CD14-positive monocyte (primary cell): ENCODE measurements at regions not wholly inside any gene's neighbourhood (a gene's known extent, or its start where the extent isn't known, plus 50 kb on each side); places are given as distances from the start of the nearest gene placed in this dataset.

Experiments
- DNase-seq, 3 donors: peaks; one replicate each; pipeline ENCODE4 v3.0.0-alpha.2; 2011 to 2022
- H2AFZ ChIP-seq: 2 replicates; pipeline ENCODE4 v1.6.0; 2012; ENCODE audit warnings: mild to moderate bottlenecking, low read depth, low read length, inconsistent platforms; ENCODE audit not compliant: insufficient read depth, poor library complexity, severe bottlenecking
- H3K27ac ChIP-seq, 2 donors: 1 replicate in 1 of 2; 2 replicates in 1 of 2; pipeline ENCODE4 v1.5.1; 2012 to 2013; ENCODE audit warnings: low read length in 2 of 2, control low read depth in 1 of 2, inconsistent platforms in 1 of 2, low read depth in 1 of 2, mild to moderate bottlenecking in 1 of 2
- H3K27me3 ChIP-seq, 2 donors: one replicate each; pipeline versions ENCODE4 v1.6.0 to v1.6.1; 2011 to 2013; ENCODE audit warnings: low read length in 2 of 2; ENCODE audit not compliant: control insufficient read depth in 2 of 2, insufficient read depth in 2 of 2
- H3K36me3 ChIP-seq, 2 donors: replicated peaks in 1 of 2; 1 replicate in 1 of 2; 2 replicates in 1 of 2; pipeline versions ENCODE4 v1.5.1 to v1.6.1; 2012 to 2013; ENCODE audit warnings: low read length in 2 of 2, control low read depth in 1 of 2, inconsistent platforms in 1 of 2, mild to moderate bottlenecking in 1 of 2; ENCODE audit not compliant: insufficient read depth in 2 of 2, control insufficient read depth in 1 of 2
- H3K4me1 ChIP-seq, 2 donors: 1 replicate in 1 of 2; 2 replicates in 1 of 2; pipeline versions ENCODE4 v1.5.1 to v1.6.1; 2012 to 2013; ENCODE audit warnings: low read length in 2 of 2, control low read depth in 1 of 2, inconsistent platforms in 1 of 2, mild to moderate bottlenecking in 1 of 2, moderate library complexity in 1 of 2; ENCODE audit not compliant: insufficient read depth in 2 of 2, control insufficient read depth in 1 of 2
- H3K4me2 ChIP-seq: replicated peaks from 2 replicates; pipeline ENCODE3; 2012; ENCODE audit warnings: low read length, moderate library complexity, mild to moderate bottlenecking; ENCODE audit not compliant: poor library complexity, severe bottlenecking; ENCODE audit errors: extremely low read depth
- H3K4me3 ChIP-seq, 3 experiments: fragments of 200-600 bp in 1 of 3; sonication (generic) in 1 of 3; replicated peaks in 1 of 3; 1 replicate in 2 of 3; 2 replicates in 1 of 3; pipeline ENCODE4 v1.5.1; 2011 to 2013; ENCODE audit warnings: low read length in 3 of 3, mild to moderate bottlenecking in 3 of 3, control low read depth in 2 of 3, low read depth in 2 of 3, inconsistent platforms in 1 of 3, moderate library complexity in 1 of 3
- H3K79me2 ChIP-seq: 2 replicates; pipeline ENCODE4 v1.6.0; 2012; ENCODE audit warnings: mild to moderate bottlenecking, control low read depth, inconsistent platforms, low read length, moderate library complexity; ENCODE audit not compliant: insufficient read depth
- H3K9ac ChIP-seq: 2 replicates; pipeline ENCODE4 v1.6.0; 2017; ENCODE audit warnings: low read length, mild to moderate bottlenecking; ENCODE audit not compliant: insufficient read depth, poor library complexity, severe bottlenecking
- H3K9me3 ChIP-seq, 2 donors: replicated peaks in 1 of 2; 1 replicate in 1 of 2; 2 replicates in 1 of 2; pipeline versions ENCODE4 v1.5.1 to v1.6.1; 2012 to 2013; ENCODE audit warnings: low read length in 2 of 2, control low read depth in 1 of 2; ENCODE audit not compliant: control insufficient read depth in 1 of 2, insufficient read depth in 1 of 2
- H4K20me1 ChIP-seq: 2 replicates; pipeline ENCODE4 v1.6.0; 2012; ENCODE audit warnings: mild to moderate bottlenecking, low read length, control low read depth, moderate library complexity; ENCODE audit not compliant: insufficient read depth
- H3K27ac Mint-ChIP-seq, 7 donors: one replicate each; pipeline ENCODE4 v1.8.0; 2020; ENCODE audit warnings: mild to moderate bottlenecking in 7 of 7, mixed read lengths in 7 of 7, moderate library complexity in 6 of 7, inconsistent platforms in 2 of 7
- H3K27me3 Mint-ChIP-seq, 3 donors: one replicate each; pipeline ENCODE4 v1.8.0; 2021 to 2022; ENCODE audit warnings: low read depth in 3 of 3, mild to moderate bottlenecking in 3 of 3, mixed read lengths in 3 of 3, moderate library complexity in 3 of 3, inconsistent platforms in 1 of 3
- H3K36me3 Mint-ChIP-seq, 2 donors: one replicate each; pipeline ENCODE4 v1.8.0; 2020; ENCODE audit warnings: mixed read lengths in 2 of 2, inconsistent platforms in 1 of 2, mild to moderate bottlenecking in 1 of 2
- H3K4me1 Mint-ChIP-seq: one replicate; pipeline ENCODE4 v1.8.0; 2020; ENCODE audit warnings: mild to moderate bottlenecking, mixed read lengths
- H3K4me3 Mint-ChIP-seq, 2 donors: one replicate each; pipeline ENCODE4 v1.8.0; 2020; ENCODE audit warnings: mild to moderate bottlenecking in 2 of 2, mixed read lengths in 2 of 2, moderate library complexity in 1 of 2
- H3K9me3 Mint-ChIP-seq, 7 donors: one replicate each; pipeline ENCODE4 v1.8.0; 2020 to 2022; ENCODE audit warnings: mixed read lengths in 7 of 7, mild to moderate bottlenecking in 6 of 7, moderate library complexity in 6 of 7, inconsistent platforms in 2 of 7
- WGBS: methylation state at CpG from one replicate; pipeline ENCODE4 v1.1.5; 2013; ENCODE audit warnings: missing lambda C conversion rate; ENCODE audit not compliant: insufficient coverage; 5-methylcytosine and 5-hydroxymethylcytosine counted together
- intact Hi-C, 2 donors: fragments of 100-400 bp; cut with micrococcal nuclease; formaldehyde crosslinking; loops; one replicate each; pipeline versions ENCODE4 v1.15.0 to v1.15.1; 2023
- TF ChIP-seq, protein P1 (sequence below): fragments of 200-600 bp; IDR thresholded peaks from one replicate; pipeline ENCODE4 v1.8.0; 2022; ENCODE audit warnings: antibody characterized with exemption, mild to moderate bottlenecking

GRCh38 chr5:93073547-93073946 is 507.5 kb downstream of the NR2F1-AS1 start:
- H3K4me1 ChIP-seq, result no peaks in the 10 kb centered on the region
- intact Hi-C loops, result no loop called here
- H3K36me3 ChIP-seq, result no peaks in the 10 kb centered on the region
- no peaks in the 10 kb centered on the region for H3K27me3 ChIP-seq
- no peaks in the 10 kb centered on the region for H3K79me2 ChIP-seq
- Mint-ChIP-seq H3K27ac (no peak overlapping the region), H3K27me3 (no peaks in the 10 kb centered on the region), H3K9me3 (peaks cover 0 to 4% (median 0%) of the 10 kb centered on the region in 7 donors), H3K4me1 (no peaks in the 10 kb centered on the region), H3K4me3 (no peak overlapping the region), H3K36me3 (no peaks in the 10 kb centered on the region)
- peaks cover 0 to 2% of the 10 kb centered on the region in 2 donors for H3K9me3 ChIP-seq
- no CpG with 5 or more reads among the region's 4 CpGs for WGBS
- TF ChIP-seq, protein P1, sequence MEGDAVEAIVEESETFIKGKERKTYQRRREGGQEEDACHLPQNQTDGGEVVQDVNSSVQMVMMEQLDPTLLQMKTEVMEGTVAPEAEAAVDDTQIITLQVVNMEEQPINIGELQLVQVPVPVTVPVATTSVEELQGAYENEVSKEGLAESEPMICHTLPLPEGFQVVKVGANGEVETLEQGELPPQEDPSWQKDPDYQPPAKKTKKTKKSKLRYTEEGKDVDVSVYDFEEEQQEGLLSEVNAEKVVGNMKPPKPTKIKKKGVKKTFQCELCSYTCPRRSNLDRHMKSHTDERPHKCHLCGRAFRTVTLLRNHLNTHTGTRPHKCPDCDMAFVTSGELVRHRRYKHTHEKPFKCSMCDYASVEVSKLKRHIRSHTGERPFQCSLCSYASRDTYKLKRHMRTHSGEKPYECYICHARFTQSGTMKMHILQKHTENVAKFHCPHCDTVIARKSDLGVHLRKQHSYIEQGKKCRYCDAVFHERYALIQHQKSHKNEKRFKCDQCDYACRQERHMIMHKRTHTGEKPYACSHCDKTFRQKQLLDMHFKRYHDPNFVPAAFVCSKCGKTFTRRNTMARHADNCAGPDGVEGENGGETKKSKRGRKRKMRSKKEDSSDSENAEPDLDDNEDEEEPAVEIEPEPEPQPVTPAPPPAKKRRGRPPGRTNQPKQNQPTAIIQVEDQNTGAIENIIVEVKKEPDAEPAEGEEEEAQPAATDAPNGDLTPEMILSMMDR, result no peak
- DNase-seq, result no peak
- no peak overlapping the region for H3K4me2 ChIP-seq
- H2AFZ ChIP-seq, result no peak overlapping the region
- H3K27ac ChIP-seq, result no peak overlapping the region
- no peak overlapping the region for H3K4me3 ChIP-seq
- no peak overlapping the region for H3K9ac ChIP-seq
- H4K20me1 ChIP-seq, result no peaks in the 10 kb centered on the region

DNA sequence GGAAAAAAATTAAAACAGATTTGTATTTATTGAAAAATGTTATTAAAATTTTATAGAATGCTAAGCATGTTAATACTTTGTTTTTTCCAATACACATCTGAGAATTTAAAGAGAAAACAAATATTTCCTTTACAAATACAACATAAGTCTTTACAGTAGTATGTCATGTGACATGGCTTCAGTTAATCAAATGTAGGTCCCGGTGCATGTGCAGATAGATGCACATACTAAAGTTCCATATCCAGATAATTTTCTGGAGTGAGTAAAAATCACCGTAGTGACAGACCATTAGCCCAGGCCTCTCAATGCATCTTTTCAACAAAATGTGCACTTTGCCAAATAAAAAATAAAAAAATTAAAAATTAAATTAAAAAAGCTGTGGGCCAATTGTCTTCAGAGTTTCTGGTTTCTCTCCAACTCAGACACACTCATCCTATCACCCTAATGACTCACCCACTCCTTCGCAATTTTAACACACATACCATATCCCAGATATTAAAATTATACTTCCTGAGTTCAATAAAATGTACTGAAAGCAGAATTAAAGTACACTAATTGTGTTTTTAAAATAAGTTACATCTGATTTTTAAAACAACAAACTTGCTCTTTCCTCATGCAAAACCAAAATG is 508.1 kb downstream of the NR2F1-AS1 start:
- Mint-ChIP-seq H3K4me3 (no peak overlapping the region), H3K27ac (no peak overlapping the region), H3K27me3 (no peaks in the 10 kb centered on the region), H3K4me1 (no peaks in the 10 kb centered on the region), H3K9me3 (peaks cover 0 to 4% (median 0%) of the 10 kb centered on the region in 7 donors), H3K36me3 (no peaks in the 10 kb centered on the region)
- Histone ChIP-seq H3K27ac (no peak overlapping the region), H2AFZ (no peak overlapping the region), H3K9me3 (no peaks in the 10 kb centered on the region), H4K20me1 (no peaks in the 10 kb centered on the region), H3K9ac (no peak overlapping the region), H3K36me3 (no peaks in the 10 kb centered on the region), H3K4me2 (no peak overlapping the region), H3K4me1 (no peaks in the 10 kb centered on the region), H3K27me3 (no peaks in the 10 kb centered on the region), H3K4me3 (no peak overlapping the region), H3K79me2 (no peaks in the 10 kb centered on the region)
- TF ChIP-seq, protein P1, result no peak
- no peak for DNase-seq
- intact Hi-C loops, result no loop called here
- no CpG with 5 or more reads among the region's 3 CpGs for WGBS
